H1 (cell line): ENCODE measurements at regions not wholly inside any gene's neighbourhood (a gene's known extent, or its start where the extent isn't known, plus 50 kb on each side); places are given as distances from the start of the nearest gene placed in this dataset.

ENCODE experiments used
- BACH1 ChIP-seq: IDR thresholded peaks from 2 replicates; pipeline ENCODE4 v1.6.1; 2012; ENCODE audit warnings: low read length, improper control_type of control experiment
- EP300 ChIP-seq, 2 experiments: IDR thresholded peaks; 1 replicate in 1 of 2; 2 replicates in 1 of 2; pipeline ENCODE4 v1.6.1; 2011 to 2012; ENCODE audit warnings: low read depth in 2 of 2, low read length in 2 of 2, mild to moderate bottlenecking in 2 of 2, borderline replicate concordance in 1 of 2, inconsistent platforms in 1 of 2, moderate library complexity in 1 of 2
- RFX5 ChIP-seq: IDR thresholded peaks from 2 replicates; pipeline ENCODE4 v1.6.1; 2011; ENCODE audit warnings: low read depth, low read length, improper control_type of control experiment, borderline replicate concordance
- TF ChIP-seq, protein P1 (sequence below): IDR thresholded peaks from 2 replicates; pipeline ENCODE4 v1.6.1; 2011; ENCODE audit warnings: low read depth, mild to moderate bottlenecking, low read length; ENCODE audit not compliant: insufficient read depth

DNA sequence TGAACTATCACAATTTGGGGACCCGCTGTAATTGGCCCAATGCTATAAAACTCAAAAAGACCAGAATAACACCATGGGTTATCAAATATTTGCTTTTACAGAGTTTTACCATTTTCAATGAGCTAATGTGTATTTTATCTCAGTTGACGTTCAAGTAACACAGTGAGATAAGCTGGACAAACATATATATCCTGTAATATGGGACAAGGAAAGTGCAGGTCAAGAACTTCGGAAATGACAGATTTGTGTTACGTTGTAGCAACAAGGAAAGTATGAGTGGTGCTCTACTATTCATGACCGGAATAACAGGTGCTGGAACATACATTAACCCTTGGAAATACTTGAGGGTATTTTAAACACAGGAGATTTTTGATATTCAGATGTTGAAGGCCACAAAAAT lies 566.4 kb upstream of the FLRT2 start (continued):
- TF ChIP-seq EP300 (IDR thresholded peaks at IDR 0.05; ENCODE audit: borderline replicate concordance in 1 of 2, low read depth in 2 of 2, low read length in 2 of 2) (no peak), BACH1 (no peak), RFX5 (no peak)
- TF ChIP-seq, protein P1, sequence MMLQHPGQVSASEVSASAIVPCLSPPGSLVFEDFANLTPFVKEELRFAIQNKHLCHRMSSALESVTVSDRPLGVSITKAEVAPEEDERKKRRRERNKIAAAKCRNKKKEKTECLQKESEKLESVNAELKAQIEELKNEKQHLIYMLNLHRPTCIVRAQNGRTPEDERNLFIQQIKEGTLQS: no peak
- TF ChIP-seq, all 59 proteins: peak for 0
